GM12892 (cell line): ENCODE measurements at regions not wholly inside any gene's neighbourhood (a gene's known extent, or its start where the extent isn't known, plus 50 kb on each side); places are given as distances from the start of the nearest gene placed in this dataset.

ENCODE experiments used
- POLR2A ChIP-seq: IDR thresholded peaks from 2 replicates; pipeline ENCODE4 v1.6.1; 2011; ENCODE audit warnings: low read depth, low read length, control low read depth
- POLR2AphosphoS5 ChIP-seq: IDR thresholded peaks from 2 replicates; pipeline ENCODE4 v1.6.1; 2011; ENCODE audit warnings: low read depth, low read length, control low read depth

DNA sequence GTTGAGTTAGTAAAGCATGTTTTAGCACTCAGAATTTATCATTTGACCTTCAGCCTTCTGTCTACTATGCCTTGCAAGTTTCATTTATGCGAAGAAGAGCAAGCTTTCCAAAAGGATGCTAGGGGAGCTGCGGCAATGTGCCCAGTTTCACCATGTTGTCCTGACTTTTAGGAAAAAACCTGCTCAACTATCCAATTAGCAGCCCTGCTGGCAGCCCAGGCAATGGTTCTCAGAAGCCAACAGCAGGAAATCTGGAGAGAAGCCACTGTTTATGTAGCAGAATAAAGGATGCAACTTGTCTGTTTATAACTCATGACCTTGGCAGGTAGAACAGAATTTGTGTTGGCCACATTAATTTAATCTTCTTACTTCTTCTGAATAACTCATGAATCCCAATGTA is 230.8 kb downstream of the ABCC12 start:
- TF ChIP-seq POLR2A (no peak), POLR2AphosphoS5 (no peak)
